H9 (cell line): ENCODE measurements at regions not wholly inside any gene's neighbourhood (a gene's known extent, or its start where the extent isn't known, plus 50 kb on each side); places are given as distances from the start of the nearest gene placed in this dataset.

Experiments used
- DNase-seq: peaks from one replicate; pipeline ENCODE4 v3.0.0-alpha.2; 2017
- H2AFZ ChIP-seq: one replicate; pipeline ENCODE4 v1.6.1; 2013; ENCODE audit warnings: mild to moderate bottlenecking, low read length, control low read depth, moderate library complexity
- H2AK5ac ChIP-seq: 2 replicates; pipeline ENCODE4 v1.6.1; 2013; ENCODE audit warnings: low read length, control low read depth, mixed read lengths; ENCODE audit not compliant: insufficient read length
- H2BK120ac ChIP-seq: one replicate; pipeline ENCODE4 v1.6.1; 2013; ENCODE audit warnings: low read depth, mild to moderate bottlenecking, low read length, control low read depth, inconsistent platforms; ENCODE audit not compliant: poor library complexity, severe bottlenecking
- H2BK12ac ChIP-seq: 2 replicates; pipeline ENCODE4 v1.6.1; 2013; ENCODE audit warnings: low read length, control low read depth, mixed read lengths, low read depth; ENCODE audit not compliant: insufficient read length
- H2BK15ac ChIP-seq: 2 replicates; pipeline ENCODE4 v1.6.1; 2013; ENCODE audit warnings: low read depth, low read length, control low read depth
- H2BK20ac ChIP-seq: one replicate; pipeline ENCODE4 v1.6.1; 2013; ENCODE audit warnings: low read depth, mild to moderate bottlenecking, low read length, control low read depth, inconsistent platforms; ENCODE audit not compliant: poor library complexity, severe bottlenecking
- H2BK5ac ChIP-seq: 2 replicates; pipeline ENCODE4 v1.6.1; 2013; ENCODE audit warnings: low read length, control low read depth, mixed read lengths; ENCODE audit not compliant: insufficient read length
- H3K14ac ChIP-seq: 2 replicates; pipeline ENCODE4 v1.6.1; 2013; ENCODE audit warnings: low read length, control low read depth; ENCODE audit not compliant: insufficient read depth
- H3K18ac ChIP-seq: 2 replicates; pipeline ENCODE4 v1.6.1; 2013; ENCODE audit warnings: low read depth, mild to moderate bottlenecking, mixed read lengths, low read length, control low read depth; ENCODE audit not compliant: insufficient read length
- H3K23ac ChIP-seq: 2 replicates; pipeline ENCODE4 v1.6.1; 2013; ENCODE audit warnings: low read length, control low read depth, mixed read lengths, low read depth; ENCODE audit not compliant: insufficient read length
- H3K23me2 ChIP-seq: 2 replicates; pipeline ENCODE4 v1.6.1; 2013; ENCODE audit warnings: low read depth, mild to moderate bottlenecking, mixed read lengths, low read length, control low read depth; ENCODE audit not compliant: insufficient read length, poor library complexity, severe bottlenecking
- H3K27ac ChIP-seq: 2 replicates; pipeline ENCODE4 v1.5.1; 2013; ENCODE audit warnings: low read length, control low read depth, mixed read lengths, low read depth; ENCODE audit not compliant: insufficient read length
- H3K27me3 ChIP-seq: 2 replicates; pipeline ENCODE4 v1.6.1; 2013; ENCODE audit warnings: low read length, control low read depth, inconsistent platforms; ENCODE audit not compliant: insufficient read depth
- H3K4ac ChIP-seq: 2 replicates; pipeline ENCODE4 v1.6.1; 2013; ENCODE audit warnings: low read depth, mild to moderate bottlenecking, control low read depth, inconsistent platforms, low read length, moderate library complexity
- H3K4me1 ChIP-seq: 2 replicates; pipeline ENCODE4 v1.6.1; 2013; ENCODE audit warnings: low read length, control low read depth, inconsistent platforms; ENCODE audit not compliant: insufficient read depth
- H3K4me2 ChIP-seq: 2 replicates; pipeline ENCODE4 v1.6.1; 2013; ENCODE audit warnings: low read length, control low read depth, mixed read lengths; ENCODE audit not compliant: insufficient read length, insufficient read depth
- H3K56ac ChIP-seq: 2 replicates; pipeline ENCODE4 v1.6.1; 2013; ENCODE audit warnings: low read depth, mild to moderate bottlenecking, mixed read lengths, low read length, control low read depth; ENCODE audit not compliant: insufficient read length
- H3K79me1 ChIP-seq: 2 replicates; pipeline ENCODE4 v1.6.1; 2013; ENCODE audit warnings: low read depth, mild to moderate bottlenecking, moderate library complexity, low read length, control low read depth, inconsistent platforms; ENCODE audit not compliant: insufficient read depth, poor library complexity, severe bottlenecking
- H3K79me2 ChIP-seq: 2 replicates; pipeline ENCODE4 v1.6.1; 2013; ENCODE audit warnings: low read length, control low read depth, inconsistent platforms; ENCODE audit not compliant: insufficient read depth
- H3K9ac ChIP-seq: 2 replicates; pipeline ENCODE4 v1.6.1; 2013; ENCODE audit warnings: low read length, control low read depth, mixed read lengths; ENCODE audit not compliant: insufficient read length; ENCODE audit errors: extremely low read depth
- H3K9me3 ChIP-seq: one replicate; pipeline ENCODE4 v1.6.1; 2013; ENCODE audit warnings: low read depth, low read length, inconsistent platforms; ENCODE audit not compliant: control insufficient read depth
- H3T11ph ChIP-seq: one replicate; pipeline ENCODE4 v1.6.1; 2013; ENCODE audit warnings: mild to moderate bottlenecking, low read length, control low read depth, inconsistent platforms
- H4K20me1 ChIP-seq: one replicate; pipeline ENCODE4 v1.6.1; 2013; ENCODE audit not compliant: control insufficient read depth, insufficient read length, insufficient read depth
- H4K5ac ChIP-seq: 2 replicates; pipeline ENCODE4 v1.6.1; 2013; ENCODE audit warnings: low read depth, mild to moderate bottlenecking, mixed read lengths, low read length, control low read depth; ENCODE audit not compliant: insufficient read length
- H4K8ac ChIP-seq: replicated peaks from 2 replicates; pipeline ENCODE4 v1.6.1; 2013; ENCODE audit warnings: low read length, control low read depth, mixed read lengths, low read depth; ENCODE audit not compliant: insufficient read length
- H4K91ac ChIP-seq: 2 replicates; pipeline ENCODE4 v1.6.1; 2013; ENCODE audit warnings: low read depth, mild to moderate bottlenecking, moderate library complexity, mixed read lengths, low read length, control low read depth; ENCODE audit not compliant: insufficient read length
- H3K27ac Mint-ChIP-seq, 3 experiments: 2 replicates in 2 of 3; 3 replicates in 1 of 3; pipeline ENCODE4 v1.8.0; 2020 to 2021; ENCODE audit warnings: mixed read lengths in 3 of 3, mild to moderate bottlenecking in 1 of 3, moderate library complexity in 1 of 3
- H3K27me3 Mint-ChIP-seq: 2 replicates; pipeline ENCODE4 v1.8.0; 2021; ENCODE audit warnings: low read depth, mild to moderate bottlenecking, moderate library complexity, mixed read lengths
- H3K36me3 Mint-ChIP-seq, 3 experiments: 2 replicates in 2 of 3; 3 replicates in 1 of 3; pipeline ENCODE4 v1.8.0; 2020 to 2021; ENCODE audit warnings: low read depth in 3 of 3, mixed read lengths in 3 of 3; ENCODE audit not compliant: insufficient read depth in 1 of 3
- H3K4me1 Mint-ChIP-seq, 2 experiments: 2 replicates each; pipeline ENCODE4 v1.8.0; 2020; ENCODE audit warnings: mixed read lengths in 2 of 2
- H3K4me3 Mint-ChIP-seq, 2 experiments: 2 replicates in 1 of 2; 3 replicates in 1 of 2; pipeline ENCODE4 v1.8.0; 2020 to 2021; ENCODE audit warnings: mild to moderate bottlenecking in 2 of 2, mixed read lengths in 2 of 2, moderate library complexity in 1 of 2
- H3K9me3 Mint-ChIP-seq, 2 experiments: 2 replicates in 1 of 2; 3 replicates in 1 of 2; pipeline ENCODE4 v1.8.0; 2020; ENCODE audit warnings: mild to moderate bottlenecking in 2 of 2, mixed read lengths in 2 of 2, moderate library complexity in 1 of 2
- WGBS: extraction: QIAGEN DNeasy Blood & Tissue Kit; methylation state at CpG from one replicate; pipeline ENCODE4 v1.1.7; 2013; ENCODE audit warnings: missing lambda C conversion rate, low lambda C conversion rate, mixed read lengths; ENCODE audit not compliant: insufficient read length; ENCODE audit errors: extremely low coverage; 5-methylcytosine and 5-hydroxymethylcytosine counted together
- TF ChIP-seq, protein P1 (sequence below): fragments of 200-600 bp; sonication (generic); conservative IDR thresholded peaks from 3 replicates; pipeline ENCODE4 v1.8.0; 2021; ENCODE audit warnings: antibody characterized with exemption, mild to moderate bottlenecking

DNA sequence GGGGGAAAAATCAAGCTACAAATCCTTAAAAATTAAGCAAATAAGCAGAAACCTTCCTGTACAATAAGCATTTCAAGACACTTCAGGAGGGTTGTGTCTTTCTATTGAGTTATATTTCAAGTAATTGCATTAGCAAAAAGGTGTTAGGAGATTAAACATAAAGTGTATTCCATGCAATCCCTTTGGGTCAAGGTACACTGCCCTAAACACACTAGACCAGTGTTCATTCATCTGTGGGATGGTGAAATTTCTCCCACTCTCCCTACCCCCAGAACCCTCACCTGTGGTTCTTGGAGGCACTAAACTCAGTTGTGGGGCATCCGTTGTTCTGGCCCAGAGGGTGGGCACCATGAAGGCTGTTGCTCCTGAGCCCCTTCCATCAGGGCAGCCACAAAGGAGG, 205.1 kb upstream of the SGK1 start:
- Histone ChIP-seq H3K23ac (no peak overlapping the region), H3T11ph (no peak overlapping the region), H3K9ac (no peak overlapping the region), H3K56ac (no peak overlapping the region), H4K8ac (no peak overlapping the region), H3K27ac (no peak overlapping the region), H3K14ac (no peak overlapping the region), H3K27me3 (no peaks in the 10 kb centered on the region), H2AFZ (no peak overlapping the region), H3K79me2 (no peaks in the 10 kb centered on the region), H3K23me2 (no peaks in the 10 kb centered on the region), H2BK12ac (no peak overlapping the region), H3K79me1 (no peaks in the 10 kb centered on the region), H4K91ac (no peak overlapping the region), H2BK20ac (no peak overlapping the region), H3K9me3 (no peaks in the 10 kb centered on the region), H2AK5ac (no peak overlapping the region), H3K4ac (no peak overlapping the region), H4K20me1 (no peaks in the 10 kb centered on the region), H2BK120ac (no peak overlapping the region), H3K4me1 (peaks cover 6% of the 10 kb centered on the region), H3K18ac (no peak overlapping the region), H2BK15ac (no peak overlapping the region), H4K5ac (no peak overlapping the region), H2BK5ac (no peak overlapping the region), H3K4me2 (no peak overlapping the region)
- no peaks in the 10 kb centered on the region for H3K36me3 Mint-ChIP-seq
- no peaks in the 10 kb centered on the region for H3K9me3 Mint-ChIP-seq
- TF ChIP-seq, protein P1, sequence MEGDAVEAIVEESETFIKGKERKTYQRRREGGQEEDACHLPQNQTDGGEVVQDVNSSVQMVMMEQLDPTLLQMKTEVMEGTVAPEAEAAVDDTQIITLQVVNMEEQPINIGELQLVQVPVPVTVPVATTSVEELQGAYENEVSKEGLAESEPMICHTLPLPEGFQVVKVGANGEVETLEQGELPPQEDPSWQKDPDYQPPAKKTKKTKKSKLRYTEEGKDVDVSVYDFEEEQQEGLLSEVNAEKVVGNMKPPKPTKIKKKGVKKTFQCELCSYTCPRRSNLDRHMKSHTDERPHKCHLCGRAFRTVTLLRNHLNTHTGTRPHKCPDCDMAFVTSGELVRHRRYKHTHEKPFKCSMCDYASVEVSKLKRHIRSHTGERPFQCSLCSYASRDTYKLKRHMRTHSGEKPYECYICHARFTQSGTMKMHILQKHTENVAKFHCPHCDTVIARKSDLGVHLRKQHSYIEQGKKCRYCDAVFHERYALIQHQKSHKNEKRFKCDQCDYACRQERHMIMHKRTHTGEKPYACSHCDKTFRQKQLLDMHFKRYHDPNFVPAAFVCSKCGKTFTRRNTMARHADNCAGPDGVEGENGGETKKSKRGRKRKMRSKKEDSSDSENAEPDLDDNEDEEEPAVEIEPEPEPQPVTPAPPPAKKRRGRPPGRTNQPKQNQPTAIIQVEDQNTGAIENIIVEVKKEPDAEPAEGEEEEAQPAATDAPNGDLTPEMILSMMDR = no peak
- H3K27ac Mint-ChIP-seq = no peak overlapping the region
- no peaks in the 10 kb centered on the region for H3K27me3 Mint-ChIP-seq
- no CpG with 5 or more reads among the region's 1 CpG for WGBS
- peaks cover 12 to 17% of the 10 kb centered on the region in 2 experiments for H3K4me1 Mint-ChIP-seq
- no peak overlapping the region for H3K4me3 Mint-ChIP-seq
- no peak for DNase-seq
